Endothelial cell of umbilical vein (primary cell): ENCODE measurements at regions not wholly inside any gene's neighbourhood (a gene's known extent, or its start where the extent isn't known, plus 50 kb on each side); places are given as distances from the start of the nearest gene placed in this dataset.

ENCODE experiments used
- BruUV-seq: library from RNA; stranded (reverse); fragments of 400-500 nt; replicated peaks from 2 replicates; lab custom pipeline; 2021; lab: Mats Ljungman, UMichigan
- CTCF ChIA-PET: fragments of 300-600, 350-600 bp; sonication (Branson Sonifier 250); formaldehyde crosslinking; loops from one replicate; lab custom pipeline; 2021; ENCODE audit warnings: antibody characterized with exemption, inconsistent platforms; lab: Charles Lee
- POLR2A ChIA-PET: fragments of 300-600, 350-600 bp; sonication (Branson Sonifier 250); formaldehyde crosslinking; loops from one replicate; lab custom pipeline; 2021; ENCODE audit warnings: antibody characterized with exemption, inconsistent platforms; lab: Charles Lee
- DNase-seq: peaks from one replicate; pipeline ENCODE4 v3.0.0-alpha.2; 2011; ENCODE audit warnings: low read depth, low spot score
- FAIRE-seq: peaks from 2 replicates; lab custom pipeline; 2011; peaks lifted over from hg19 to GRCh38; lab: Jason Lieb, UNC
- H2AFZ ChIP-seq: 2 replicates; pipeline ENCODE4 v1.6.0; 2012; ENCODE audit warnings: low read depth, low read length, control low read depth, inconsistent platforms
- H3K27ac ChIP-seq: 2 replicates; pipeline ENCODE4 v1.5.1; 2011; ENCODE audit warnings: low read depth, mild to moderate bottlenecking, control low read depth, low read length, moderate library complexity; ENCODE audit not compliant: insufficient read depth
- H3K27me3 ChIP-seq, 2 experiments: 2 replicates each; pipeline versions ENCODE4 v1.6.0 to v1.6.1; 2011; ENCODE audit warnings: low read length in 2 of 2, mixed read lengths in 1 of 2; ENCODE audit not compliant: control insufficient read depth in 2 of 2, insufficient read depth in 2 of 2
- H3K36me3 ChIP-seq, 2 experiments: 2 replicates in 1 of 2; 3 replicates in 1 of 2; pipeline ENCODE4 v1.5.1; 2011; ENCODE audit warnings: low read length in 2 of 2, mild to moderate bottlenecking in 1 of 2, moderate library complexity in 1 of 2; ENCODE audit not compliant: control insufficient read depth in 2 of 2, insufficient read depth in 2 of 2; ENCODE audit errors: extremely low read depth in 1 of 2
- H3K4me1 ChIP-seq: 3 replicates; pipeline ENCODE4 v1.5.1; 2011; ENCODE audit warnings: mild to moderate bottlenecking, low read length; ENCODE audit not compliant: control insufficient read depth, insufficient read depth; ENCODE audit errors: extremely low read depth
- H3K4me2 ChIP-seq: 2 replicates; pipeline ENCODE4 v1.6.1; 2011; ENCODE audit warnings: low read length, control low read depth, mixed read lengths; ENCODE audit not compliant: insufficient read depth
- H3K4me3 ChIP-seq, 3 experiments: fragments of 200-600 bp in 1 of 3; sonication (generic), shearing (Covaris generic) in 1 of 3; replicated peaks in 1 of 3; 2 replicates each; pipeline ENCODE4 v1.5.1; 2011 to 2016; ENCODE audit warnings: control low read depth in 3 of 3, low read length in 3 of 3, mild to moderate bottlenecking in 2 of 3, inconsistent platforms in 1 of 3, low read depth in 1 of 3, moderate library complexity in 1 of 3; ENCODE audit not compliant: insufficient read depth in 1 of 3
- H3K79me2 ChIP-seq: 2 replicates; pipeline ENCODE4 v1.6.0; 2012; ENCODE audit warnings: low read length, inconsistent platforms; ENCODE audit not compliant: control insufficient read depth, insufficient read depth
- H3K9ac ChIP-seq: replicated peaks from 2 replicates; pipeline ENCODE3; 2011; ENCODE audit warnings: low read length, control low read depth; ENCODE audit not compliant: insufficient read depth; ENCODE audit errors: extremely low read depth
- H3K9me1 ChIP-seq: replicated peaks from 3 replicates; pipeline ENCODE4 v1.6.0; 2011; ENCODE audit warnings: mild to moderate bottlenecking, low read length; ENCODE audit not compliant: control insufficient read depth, insufficient read depth; ENCODE audit errors: extremely low read depth
- H3K9me3 ChIP-seq: replicated peaks from 2 replicates; pipeline ENCODE4 v1.5.1; 2012; ENCODE audit warnings: low read length, inconsistent platforms; ENCODE audit not compliant: control insufficient read depth, insufficient read depth
- H4K20me1 ChIP-seq: replicated peaks from 2 replicates; pipeline ENCODE3; 2011; ENCODE audit warnings: mild to moderate bottlenecking, low read length; ENCODE audit not compliant: control insufficient read depth, insufficient read depth; ENCODE audit errors: extremely low read depth
- EZH2 ChIP-seq: IDR thresholded peaks from 2 replicates; pipeline ENCODE4 v1.6.1; 2012; ENCODE audit warnings: borderline replicate concordance, low read depth, mild to moderate bottlenecking, moderate library complexity, low read length, inconsistent platforms; ENCODE audit not compliant: severe bottlenecking
- FOS ChIP-seq: IDR thresholded peaks from 2 replicates; pipeline ENCODE4 v1.6.1; 2011; ENCODE audit warnings: mild to moderate bottlenecking, low read length, moderate library complexity, borderline replicate concordance; ENCODE audit not compliant: insufficient read depth
- GATA2 ChIP-seq: IDR thresholded peaks from 2 replicates; pipeline ENCODE4 v1.7.0; 2011; ENCODE audit warnings: low read depth, mild to moderate bottlenecking, moderate library complexity, mixed read lengths, low read length; ENCODE audit not compliant: insufficient read length, insufficient read depth
- JUN ChIP-seq: IDR thresholded peaks from 2 replicates; pipeline ENCODE4 v1.6.1; 2011; ENCODE audit warnings: borderline replicate concordance, low read depth; ENCODE audit not compliant: insufficient read length, insufficient read depth
- MYC ChIP-seq: IDR thresholded peaks from one replicate; pipeline ENCODE4 v1.6.1; 2011; ENCODE audit warnings: mild to moderate bottlenecking, low read depth, low read length
- POLR2A ChIP-seq: IDR thresholded peaks from 2 replicates; pipeline ENCODE4 v1.6.1; 2012; ENCODE audit warnings: low read depth, mild to moderate bottlenecking, control low read depth, low read length
- POLR2AphosphoS5 ChIP-seq: IDR thresholded peaks from 2 replicates; pipeline ENCODE4 v1.6.1; 2012; ENCODE audit warnings: low read depth, mild to moderate bottlenecking, control low read depth, low read length, moderate library complexity; ENCODE audit not compliant: insufficient read depth
- dilution Hi-C: fragments of 300-500 bp; cut with MboI; formaldehyde crosslinking; loops from one replicate; pipeline ENCODE4 v1.15.0; 2019; ENCODE audit warnings: low sequenced_read_pairs; ENCODE audit not compliant: extremely low pct_ligation_motif_present
- intact Hi-C: fragments of 100-400 bp; cut with micrococcal nuclease; formaldehyde crosslinking; loops from one replicate; pipeline ENCODE4 v1.10.0; 2022
- TF ChIP-seq, protein P1 (sequence below), 2 donors: IDR thresholded peaks; 1 replicate in 1 of 2; 2 replicates in 1 of 2; pipeline ENCODE4 v1.5.1; 2011; ENCODE audit warnings: low read length in 2 of 2, mild to moderate bottlenecking in 2 of 2, moderate library complexity in 2 of 2, control low read depth in 1 of 2, inconsistent platforms in 1 of 2, low read depth in 1 of 2; ENCODE audit not compliant: insufficient read depth in 1 of 2; ENCODE audit errors: extremely low read depth in 1 of 2
- TF ChIP-seq, protein P2 (sequence below): IDR thresholded peaks from 2 replicates; pipeline ENCODE4 v1.6.1; 2011; ENCODE audit not compliant: insufficient read depth, insufficient read length

DNA sequence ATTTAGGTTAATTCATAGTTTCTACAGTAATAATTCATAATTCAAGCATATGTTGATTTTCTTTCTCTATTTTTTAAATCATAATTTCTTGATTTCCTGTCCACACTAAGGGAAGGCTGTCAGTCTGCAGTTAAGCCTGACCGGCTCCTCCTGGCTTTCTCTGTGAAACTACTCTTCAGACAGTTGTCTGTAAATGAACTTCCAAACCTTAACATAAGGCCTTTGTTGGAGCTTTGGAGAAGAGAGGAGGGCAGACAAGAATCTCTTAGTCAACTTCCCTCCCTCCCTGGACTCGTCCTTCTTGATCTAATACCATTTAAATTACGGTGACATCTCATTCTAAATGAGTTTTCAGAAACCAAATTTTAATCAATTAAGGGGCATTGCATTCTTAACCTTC lies 404.1 kb upstream of the ST6GAL2 start:
- no peak for DNase-seq
- no peaks in the 10 kb centered on the region for H4K20me1 ChIP-seq
- no TSS peak for BruUV-seq
- no peaks in the 10 kb centered on the region for H3K36me3 ChIP-seq
- H3K27ac ChIP-seq: no peak overlapping the region
- H3K9me3 ChIP-seq: peaks cover 4% of the 10 kb centered on the region
- H3K9ac ChIP-seq: no peak overlapping the region
- no peaks in the 10 kb centered on the region for H3K79me2 ChIP-seq
- no peaks in the 10 kb centered on the region for H3K4me1 ChIP-seq
- H3K4me3 ChIP-seq: no peak overlapping the region
- no peaks in the 10 kb centered on the region for H3K27me3 ChIP-seq
- H2AFZ ChIP-seq: no peak overlapping the region
- TF ChIP-seq, protein P1, sequence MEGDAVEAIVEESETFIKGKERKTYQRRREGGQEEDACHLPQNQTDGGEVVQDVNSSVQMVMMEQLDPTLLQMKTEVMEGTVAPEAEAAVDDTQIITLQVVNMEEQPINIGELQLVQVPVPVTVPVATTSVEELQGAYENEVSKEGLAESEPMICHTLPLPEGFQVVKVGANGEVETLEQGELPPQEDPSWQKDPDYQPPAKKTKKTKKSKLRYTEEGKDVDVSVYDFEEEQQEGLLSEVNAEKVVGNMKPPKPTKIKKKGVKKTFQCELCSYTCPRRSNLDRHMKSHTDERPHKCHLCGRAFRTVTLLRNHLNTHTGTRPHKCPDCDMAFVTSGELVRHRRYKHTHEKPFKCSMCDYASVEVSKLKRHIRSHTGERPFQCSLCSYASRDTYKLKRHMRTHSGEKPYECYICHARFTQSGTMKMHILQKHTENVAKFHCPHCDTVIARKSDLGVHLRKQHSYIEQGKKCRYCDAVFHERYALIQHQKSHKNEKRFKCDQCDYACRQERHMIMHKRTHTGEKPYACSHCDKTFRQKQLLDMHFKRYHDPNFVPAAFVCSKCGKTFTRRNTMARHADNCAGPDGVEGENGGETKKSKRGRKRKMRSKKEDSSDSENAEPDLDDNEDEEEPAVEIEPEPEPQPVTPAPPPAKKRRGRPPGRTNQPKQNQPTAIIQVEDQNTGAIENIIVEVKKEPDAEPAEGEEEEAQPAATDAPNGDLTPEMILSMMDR (IDR thresholded peaks at IDR 0.05; ENCODE audit: extremely low read depth in 1 of 2, insufficient read depth in 1 of 2, low read depth in 1 of 2, low read length in 2 of 2): no peak
- TF ChIP-seq MYC: no peak
- no peak for TF ChIP-seq POLR2A
- no peak for TF ChIP-seq JUN
- TF ChIP-seq GATA2: no peak
- no peak for TF ChIP-seq EZH2
- no peak for TF ChIP-seq POLR2AphosphoS5
- no peak for TF ChIP-seq FOS
- TF ChIP-seq, protein P2, sequence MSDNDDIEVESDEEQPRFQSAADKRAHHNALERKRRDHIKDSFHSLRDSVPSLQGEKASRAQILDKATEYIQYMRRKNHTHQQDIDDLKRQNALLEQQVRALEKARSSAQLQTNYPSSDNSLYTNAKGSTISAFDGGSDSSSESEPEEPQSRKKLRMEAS: no peak
- FAIRE-seq: no peak
- ChIA-PET CTCF (no interaction called here), POLR2A (no interaction called here)
- intact Hi-C loops: no loop called here
- no peaks in the 10 kb centered on the region for H3K9me1 ChIP-seq
- no peak overlapping the region for H3K4me2 ChIP-seq
- dilution Hi-C loops: no loop called here
